GM23338 (cell line): ENCODE measurements at regions not wholly inside any gene's neighbourhood (a gene's known extent, or its start where the extent isn't known, plus 50 kb on each side); places are given as distances from the start of the nearest gene placed in this dataset.

ENCODE experiments used
- ATAC-seq: fragments of 200-7000 bp; cut with Tn5 transposase; 3 replicates; pipeline ENCODE4 v1.9.1; 2020
- DNase-seq: peaks from one replicate; pipeline ENCODE4 v3.0.0-alpha.2; 2015; ENCODE audit warnings: low spot score
- H2AFZ ChIP-seq: fragments of 200-600 bp; sonication (generic); 2 replicates; pipeline ENCODE4 v1.8.0; 2016; ENCODE audit warnings: antibody characterized with exemption, mild to moderate bottlenecking, moderate library complexity
- H3F3A ChIP-seq: fragments of 200-600 bp; sonication (generic); replicated peaks from 2 replicates; pipeline ENCODE4 v1.8.0; 2017; ENCODE audit warnings: antibody characterized with exemption, mixed run types, low read depth
- H3K27ac ChIP-seq: fragments of 200-600 bp; sonication (generic); 2 replicates; pipeline ENCODE4 v1.6.1; 2016; ENCODE audit warnings: low read depth
- H3K27me3 ChIP-seq: fragments of 200-600 bp; sonication (generic); 2 replicates; pipeline ENCODE4 v1.8.0; 2016; ENCODE audit warnings: mild to moderate bottlenecking, mixed run types, moderate library complexity; ENCODE audit not compliant: insufficient read depth
- H3K36me3 ChIP-seq: fragments of 200-600 bp; sonication (generic); 2 replicates; pipeline ENCODE4 v1.8.0; 2016; ENCODE audit warnings: mild to moderate bottlenecking; ENCODE audit not compliant: insufficient read depth
- H3K4me1 ChIP-seq: fragments of 200-600 bp; sonication (generic); 2 replicates; pipeline ENCODE4 v1.8.0; 2016; ENCODE audit warnings: mild to moderate bottlenecking, moderate library complexity; ENCODE audit not compliant: insufficient read depth
- H3K4me2 ChIP-seq: fragments of 200-600 bp; sonication (generic); 2 replicates; pipeline ENCODE4 v1.7.1; 2017; ENCODE audit warnings: mixed run types
- H3K4me3 ChIP-seq: fragments of 200-600 bp; sonication (generic); 2 replicates; pipeline ENCODE4 v1.6.1; 2016; ENCODE audit warnings: mixed run types
- H3K79me2 ChIP-seq: fragments of 200-600 bp; sonication (generic); replicated peaks from 2 replicates; pipeline ENCODE4 v1.8.0; 2017; ENCODE audit warnings: mild to moderate bottlenecking; ENCODE audit not compliant: insufficient read depth
- H3K9me2 ChIP-seq: fragments of 200-600 bp; sonication (generic); 2 replicates; pipeline ENCODE4 v1.8.0; 2017; ENCODE audit not compliant: insufficient read depth
- H4K20me1 ChIP-seq: fragments of 200-600 bp; sonication (generic); replicated peaks from 2 replicates; pipeline ENCODE4 v1.8.0; 2017; ENCODE audit warnings: mild to moderate bottlenecking; ENCODE audit not compliant: insufficient read depth
- H3K27ac Mint-ChIP-seq: 2 replicates; pipeline ENCODE4 v1.8.0; 2020; ENCODE audit warnings: inconsistent platforms, mild to moderate bottlenecking, moderate library complexity, mixed read lengths
- H3K27me3 Mint-ChIP-seq: 3 replicates; pipeline ENCODE4 v1.8.0; 2022; ENCODE audit warnings: low read depth, mild to moderate bottlenecking, moderate library complexity, mixed read lengths, inconsistent platforms; ENCODE audit not compliant: insufficient read depth, poor library complexity
- H3K36me3 Mint-ChIP-seq: 3 replicates; pipeline ENCODE4 v1.8.0; 2021; ENCODE audit warnings: low read depth, mild to moderate bottlenecking, inconsistent platforms, moderate library complexity, mixed read lengths
- H3K4me1 Mint-ChIP-seq: 3 replicates; pipeline ENCODE4 v1.8.0; 2020; ENCODE audit warnings: mild to moderate bottlenecking, inconsistent platforms, mixed read lengths
- H3K4me3 Mint-ChIP-seq: 3 replicates; pipeline ENCODE4 v1.8.0; 2021; ENCODE audit warnings: moderate library complexity, mild to moderate bottlenecking, inconsistent platforms, mixed read lengths
- H3K9me3 Mint-ChIP-seq: 3 replicates; pipeline ENCODE4 v1.8.0; 2020; ENCODE audit warnings: moderate library complexity, mild to moderate bottlenecking, inconsistent platforms, mixed read lengths
- CREB1 ChIP-seq: fragments of 250-450 bp; sonication (Bioruptor Pico); IDR thresholded peaks from 2 replicates; pipeline ENCODE4 v1.5.0; 2020; ENCODE audit warnings: low read depth, mild to moderate bottlenecking, moderate library complexity
- EZH2 ChIP-seq: fragments of 200-600 bp; sonication (generic); IDR thresholded peaks from one replicate; pipeline ENCODE4 v1.8.0; 2017; ENCODE audit warnings: antibody characterized with exemption, mild to moderate bottlenecking, low read depth; ENCODE audit not compliant: unreplicated experiment
- EZH2phosphoT487 ChIP-seq: fragments of 200-600 bp; sonication (generic); IDR thresholded peaks from one replicate; pipeline ENCODE4 v1.8.1; 2018; ENCODE audit warnings: antibody characterized with exemption; ENCODE audit not compliant: unreplicated experiment
- JUNB ChIP-seq: IDR thresholded peaks from one replicate; pipeline ENCODE4 v1.6.1; 2016; ENCODE audit warnings: antibody characterized with exemption; ENCODE audit not compliant: unreplicated experiment
- NANOG ChIP-seq: IDR thresholded peaks from 2 replicates; pipeline ENCODE4 v1.6.1; 2016; ENCODE audit warnings: antibody characterized with exemption, borderline replicate concordance
- POLR2AphosphoS5 ChIP-seq: IDR thresholded peaks from 2 replicates; pipeline ENCODE4 v1.6.1; 2016; ENCODE audit warnings: antibody characterized with exemption, low read depth
- STAT1 ChIP-seq: IDR thresholded peaks from one replicate; pipeline ENCODE4 v1.6.1; 2016; ENCODE audit warnings: antibody characterized with exemption; ENCODE audit not compliant: unreplicated experiment
- ZNF114 ChIP-seq: fragments of 250-450 bp; sonication (Bioruptor Pico); IDR thresholded peaks from 2 replicates; pipeline ENCODE4 v1.5.0; 2020; ENCODE audit warnings: mild to moderate bottlenecking, moderate library complexity
- ZNF331 ChIP-seq: fragments of 250-450 bp; sonication (Bioruptor Pico); IDR thresholded peaks from 2 replicates; pipeline ENCODE4 v1.5.0; 2020; ENCODE audit warnings: low read depth, mild to moderate bottlenecking, moderate library complexity
- TF ChIP-seq, protein P1 (sequence below): fragments of 250-450 bp; sonication (Bioruptor Pico); IDR thresholded peaks from 2 replicates; pipeline ENCODE4 v1.5.0; 2020; ENCODE audit warnings: mild to moderate bottlenecking, moderate library complexity
- TF ChIP-seq, protein P2 (sequence below), 2 experiments: fragments of 200-600 bp in 1 of 2; sonication (generic) in 1 of 2; conservative IDR thresholded peaks; 2 replicates each; pipeline versions ENCODE4 v1.5.1 to v1.6.1; 2016 to 2017; ENCODE audit warnings: antibody characterized with exemption in 2 of 2, low read depth in 2 of 2, mild to moderate bottlenecking in 2 of 2, moderate library complexity in 1 of 2
- TF ChIP-seq, protein P3 (sequence below): IDR thresholded peaks from one replicate; pipeline ENCODE4 v1.6.1; 2018; ENCODE audit warnings: antibody characterized with exemption; ENCODE audit not compliant: unreplicated experiment
- TF ChIP-seq, protein P4 (sequence below): IDR thresholded peaks from 2 replicates; pipeline ENCODE4 v1.6.1; 2016; ENCODE audit warnings: antibody characterized with exemption

DNA sequence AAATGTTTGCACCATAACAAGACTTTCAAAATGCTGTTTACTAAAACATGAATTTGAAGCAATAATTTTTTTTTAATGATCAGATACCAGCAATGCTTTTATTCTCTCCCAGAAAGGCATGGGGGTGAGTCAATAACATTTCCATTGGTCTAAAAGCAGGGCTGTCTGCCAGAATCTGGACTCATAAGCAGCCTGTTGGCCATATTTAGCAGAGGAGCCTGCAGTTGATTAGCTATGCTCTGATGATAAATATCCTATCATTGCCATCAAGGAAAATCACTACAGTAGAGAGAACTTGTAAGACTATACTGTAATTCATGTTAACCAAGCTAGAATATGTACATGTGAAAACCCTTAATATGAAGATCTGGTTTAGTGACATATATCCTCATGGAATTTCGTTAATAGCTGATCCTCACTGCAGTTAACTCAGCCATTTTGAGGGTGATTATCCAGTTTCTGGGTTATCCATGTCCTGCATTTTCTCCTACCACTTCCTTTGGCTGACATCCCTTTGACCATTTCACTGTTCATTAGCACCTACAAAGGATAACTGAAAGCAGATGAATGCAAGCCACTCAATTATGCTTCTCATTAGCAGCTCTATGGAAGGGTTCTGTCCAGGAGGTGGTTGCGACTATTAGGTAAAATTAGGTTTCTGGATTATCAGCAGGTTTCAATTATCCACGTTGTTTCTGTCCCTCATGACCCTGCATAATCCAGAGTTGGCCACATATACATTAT lies 72.9 kb upstream of the DIAPH2 start (continued):
- TF ChIP-seq, protein P1, sequence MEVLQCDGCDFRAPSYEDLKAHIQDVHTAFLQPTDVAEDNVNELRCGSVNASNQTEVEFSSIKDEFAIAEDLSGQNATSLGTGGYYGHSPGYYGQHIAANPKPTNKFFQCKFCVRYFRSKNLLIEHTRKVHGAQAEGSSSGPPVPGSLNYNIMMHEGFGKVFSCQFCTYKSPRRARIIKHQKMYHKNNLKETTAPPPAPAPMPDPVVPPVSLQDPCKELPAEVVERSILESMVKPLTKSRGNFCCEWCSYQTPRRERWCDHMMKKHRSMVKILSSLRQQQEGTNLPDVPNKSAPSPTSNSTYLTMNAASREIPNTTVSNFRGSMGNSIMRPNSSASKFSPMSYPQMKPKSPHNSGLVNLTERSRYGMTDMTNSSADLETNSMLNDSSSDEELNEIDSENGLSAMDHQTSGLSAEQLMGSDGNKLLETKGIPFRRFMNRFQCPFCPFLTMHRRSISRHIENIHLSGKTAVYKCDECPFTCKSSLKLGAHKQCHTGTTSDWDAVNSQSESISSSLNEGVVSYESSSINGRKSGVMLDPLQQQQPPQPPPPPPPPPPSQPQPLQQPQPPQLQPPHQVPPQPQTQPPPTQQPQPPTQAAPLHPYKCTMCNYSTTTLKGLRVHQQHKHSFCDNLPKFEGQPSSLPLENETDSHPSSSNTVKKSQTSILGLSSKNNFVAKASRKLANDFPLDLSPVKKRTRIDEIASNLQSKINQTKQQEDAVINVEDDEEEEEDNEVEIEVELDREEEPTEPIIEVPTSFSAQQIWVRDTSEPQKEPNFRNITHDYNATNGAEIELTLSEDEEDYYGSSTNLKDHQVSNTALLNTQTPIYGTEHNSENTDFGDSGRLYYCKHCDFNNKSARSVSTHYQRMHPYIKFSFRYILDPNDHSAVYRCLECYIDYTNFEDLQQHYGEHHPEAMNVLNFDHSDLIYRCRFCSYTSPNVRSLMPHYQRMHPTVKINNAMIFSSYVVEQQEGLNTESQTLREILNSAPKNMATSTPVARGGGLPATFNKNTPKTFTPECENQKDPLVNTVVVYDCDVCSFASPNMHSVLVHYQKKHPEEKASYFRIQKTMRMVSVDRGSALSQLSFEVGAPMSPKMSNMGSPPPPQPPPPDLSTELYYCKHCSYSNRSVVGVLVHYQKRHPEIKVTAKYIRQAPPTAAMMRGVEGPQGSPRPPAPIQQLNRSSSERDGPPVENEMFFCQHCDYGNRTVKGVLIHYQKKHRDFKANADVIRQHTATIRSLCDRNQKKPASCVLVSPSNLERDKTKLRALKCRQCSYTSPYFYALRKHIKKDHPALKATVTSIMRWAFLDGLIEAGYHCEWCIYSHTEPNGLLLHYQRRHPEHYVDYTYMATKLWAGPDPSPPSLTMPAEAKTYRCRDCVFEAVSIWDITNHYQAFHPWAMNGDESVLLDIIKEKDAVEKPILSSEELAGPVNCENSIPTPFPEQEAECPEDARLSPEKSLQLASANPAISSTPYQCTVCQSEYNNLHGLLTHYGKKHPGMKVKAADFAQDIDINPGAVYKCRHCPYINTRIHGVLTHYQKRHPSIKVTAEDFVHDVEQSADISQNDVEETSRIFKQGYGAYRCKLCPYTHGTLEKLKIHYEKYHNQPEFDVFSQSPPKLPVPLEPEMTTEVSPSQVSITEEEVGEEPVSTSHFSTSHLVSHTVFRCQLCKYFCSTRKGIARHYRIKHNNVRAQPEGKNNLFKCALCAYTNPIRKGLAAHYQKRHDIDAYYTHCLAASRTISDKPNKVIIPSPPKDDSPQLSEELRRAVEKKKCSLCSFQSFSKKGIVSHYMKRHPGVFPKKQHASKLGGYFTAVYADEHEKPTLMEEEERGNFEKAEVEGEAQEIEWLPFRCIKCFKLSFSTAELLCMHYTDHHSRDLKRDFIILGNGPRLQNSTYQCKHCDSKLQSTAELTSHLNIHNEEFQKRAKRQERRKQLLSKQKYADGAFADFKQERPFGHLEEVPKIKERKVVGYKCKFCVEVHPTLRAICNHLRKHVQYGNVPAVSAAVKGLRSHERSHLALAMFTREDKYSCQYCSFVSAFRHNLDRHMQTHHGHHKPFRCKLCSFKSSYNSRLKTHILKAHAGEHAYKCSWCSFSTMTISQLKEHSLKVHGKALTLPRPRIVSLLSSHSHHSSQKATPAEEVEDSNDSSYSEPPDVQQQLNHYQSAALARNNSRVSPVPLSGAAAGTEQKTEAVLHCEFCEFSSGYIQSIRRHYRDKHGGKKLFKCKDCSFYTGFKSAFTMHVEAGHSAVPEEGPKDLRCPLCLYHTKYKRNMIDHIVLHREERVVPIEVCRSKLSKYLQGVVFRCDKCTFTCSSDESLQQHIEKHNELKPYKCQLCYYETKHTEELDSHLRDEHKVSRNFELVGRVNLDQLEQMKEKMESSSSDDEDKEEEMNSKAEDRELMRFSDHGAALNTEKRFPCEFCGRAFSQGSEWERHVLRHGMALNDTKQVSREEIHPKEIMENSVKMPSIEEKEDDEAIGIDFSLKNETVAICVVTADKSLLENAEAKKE (CRISPR knock-in tag): no peak
- TF ChIP-seq CREB1 (CRISPR knock-in tag) (no peak), EZH2 (no peak), ZNF114 (CRISPR knock-in tag) (no peak)

DNA sequence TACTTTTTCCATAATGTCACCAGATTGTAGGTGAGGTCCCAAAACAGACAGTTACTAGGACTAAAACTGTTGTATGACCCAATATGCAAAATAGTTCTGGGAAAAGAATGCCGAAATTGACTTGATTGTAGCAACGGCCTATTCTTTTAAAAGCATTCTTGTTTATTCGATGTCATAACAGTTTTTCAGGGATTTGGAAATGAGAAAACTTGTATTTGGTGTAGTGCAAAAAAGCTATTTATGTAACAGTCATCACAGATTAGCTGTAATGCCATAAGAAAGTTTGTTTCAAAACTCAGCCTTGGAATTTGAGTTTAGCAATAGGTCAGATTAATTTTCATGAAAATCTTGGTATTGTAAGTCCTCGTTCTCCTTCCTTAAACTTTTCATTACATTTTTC lies 69.2 kb upstream of the DIAPH2 start:
- H3K4me3 ChIP-seq: no peak overlapping the region
- no peaks in the 10 kb centered on the region for H3K4me1 ChIP-seq
- no peak for ATAC-seq
- H3K36me3 ChIP-seq: no peaks in the 10 kb centered on the region
- no peaks in the 10 kb centered on the region for H4K20me1 ChIP-seq
- DNase-seq: no peak
- no peaks in the 10 kb centered on the region for H3K27me3 ChIP-seq
- H3K4me3 Mint-ChIP-seq: no peak overlapping the region
- H3K27me3 Mint-ChIP-seq: no peaks in the 10 kb centered on the region
- no peak overlapping the region for H3K27ac Mint-ChIP-seq
- no peaks in the 10 kb centered on the region for H3F3A ChIP-seq
- no peak overlapping the region for H2AFZ ChIP-seq
- H3K9me2 ChIP-seq: no peaks in the 10 kb centered on the region
- no peaks in the 10 kb centered on the region for H3K9me3 Mint-ChIP-seq
- H3K79me2 ChIP-seq: no peaks in the 10 kb centered on the region
- no peak overlapping the region for H3K27ac ChIP-seq
- H3K4me1 Mint-ChIP-seq: no peaks in the 10 kb centered on the region
- H3K36me3 Mint-ChIP-seq: no peaks in the 10 kb centered on the region
- no peak overlapping the region for H3K4me2 ChIP-seq
- no peak for TF ChIP-seq JUNB
- TF ChIP-seq EZH2phosphoT487: no peak
- TF ChIP-seq, protein P2, sequence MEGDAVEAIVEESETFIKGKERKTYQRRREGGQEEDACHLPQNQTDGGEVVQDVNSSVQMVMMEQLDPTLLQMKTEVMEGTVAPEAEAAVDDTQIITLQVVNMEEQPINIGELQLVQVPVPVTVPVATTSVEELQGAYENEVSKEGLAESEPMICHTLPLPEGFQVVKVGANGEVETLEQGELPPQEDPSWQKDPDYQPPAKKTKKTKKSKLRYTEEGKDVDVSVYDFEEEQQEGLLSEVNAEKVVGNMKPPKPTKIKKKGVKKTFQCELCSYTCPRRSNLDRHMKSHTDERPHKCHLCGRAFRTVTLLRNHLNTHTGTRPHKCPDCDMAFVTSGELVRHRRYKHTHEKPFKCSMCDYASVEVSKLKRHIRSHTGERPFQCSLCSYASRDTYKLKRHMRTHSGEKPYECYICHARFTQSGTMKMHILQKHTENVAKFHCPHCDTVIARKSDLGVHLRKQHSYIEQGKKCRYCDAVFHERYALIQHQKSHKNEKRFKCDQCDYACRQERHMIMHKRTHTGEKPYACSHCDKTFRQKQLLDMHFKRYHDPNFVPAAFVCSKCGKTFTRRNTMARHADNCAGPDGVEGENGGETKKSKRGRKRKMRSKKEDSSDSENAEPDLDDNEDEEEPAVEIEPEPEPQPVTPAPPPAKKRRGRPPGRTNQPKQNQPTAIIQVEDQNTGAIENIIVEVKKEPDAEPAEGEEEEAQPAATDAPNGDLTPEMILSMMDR (conservative IDR thresholded peaks at IDR 0.05; ENCODE audit: low read depth in 2 of 2): no peak
- TF ChIP-seq CREB1 (CRISPR knock-in tag): no peak
- no peak for TF ChIP-seq POLR2AphosphoS5
- no peak for TF ChIP-seq STAT1
- TF ChIP-seq, protein P3, sequence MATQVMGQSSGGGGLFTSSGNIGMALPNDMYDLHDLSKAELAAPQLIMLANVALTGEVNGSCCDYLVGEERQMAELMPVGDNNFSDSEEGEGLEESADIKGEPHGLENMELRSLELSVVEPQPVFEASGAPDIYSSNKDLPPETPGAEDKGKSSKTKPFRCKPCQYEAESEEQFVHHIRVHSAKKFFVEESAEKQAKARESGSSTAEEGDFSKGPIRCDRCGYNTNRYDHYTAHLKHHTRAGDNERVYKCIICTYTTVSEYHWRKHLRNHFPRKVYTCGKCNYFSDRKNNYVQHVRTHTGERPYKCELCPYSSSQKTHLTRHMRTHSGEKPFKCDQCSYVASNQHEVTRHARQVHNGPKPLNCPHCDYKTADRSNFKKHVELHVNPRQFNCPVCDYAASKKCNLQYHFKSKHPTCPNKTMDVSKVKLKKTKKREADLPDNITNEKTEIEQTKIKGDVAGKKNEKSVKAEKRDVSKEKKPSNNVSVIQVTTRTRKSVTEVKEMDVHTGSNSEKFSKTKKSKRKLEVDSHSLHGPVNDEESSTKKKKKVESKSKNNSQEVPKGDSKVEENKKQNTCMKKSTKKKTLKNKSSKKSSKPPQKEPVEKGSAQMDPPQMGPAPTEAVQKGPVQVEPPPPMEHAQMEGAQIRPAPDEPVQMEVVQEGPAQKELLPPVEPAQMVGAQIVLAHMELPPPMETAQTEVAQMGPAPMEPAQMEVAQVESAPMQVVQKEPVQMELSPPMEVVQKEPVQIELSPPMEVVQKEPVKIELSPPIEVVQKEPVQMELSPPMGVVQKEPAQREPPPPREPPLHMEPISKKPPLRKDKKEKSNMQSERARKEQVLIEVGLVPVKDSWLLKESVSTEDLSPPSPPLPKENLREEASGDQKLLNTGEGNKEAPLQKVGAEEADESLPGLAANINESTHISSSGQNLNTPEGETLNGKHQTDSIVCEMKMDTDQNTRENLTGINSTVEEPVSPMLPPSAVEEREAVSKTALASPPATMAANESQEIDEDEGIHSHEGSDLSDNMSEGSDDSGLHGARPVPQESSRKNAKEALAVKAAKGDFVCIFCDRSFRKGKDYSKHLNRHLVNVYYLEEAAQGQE: no peak
- no peak for TF ChIP-seq NANOG
- TF ChIP-seq, protein P4, sequence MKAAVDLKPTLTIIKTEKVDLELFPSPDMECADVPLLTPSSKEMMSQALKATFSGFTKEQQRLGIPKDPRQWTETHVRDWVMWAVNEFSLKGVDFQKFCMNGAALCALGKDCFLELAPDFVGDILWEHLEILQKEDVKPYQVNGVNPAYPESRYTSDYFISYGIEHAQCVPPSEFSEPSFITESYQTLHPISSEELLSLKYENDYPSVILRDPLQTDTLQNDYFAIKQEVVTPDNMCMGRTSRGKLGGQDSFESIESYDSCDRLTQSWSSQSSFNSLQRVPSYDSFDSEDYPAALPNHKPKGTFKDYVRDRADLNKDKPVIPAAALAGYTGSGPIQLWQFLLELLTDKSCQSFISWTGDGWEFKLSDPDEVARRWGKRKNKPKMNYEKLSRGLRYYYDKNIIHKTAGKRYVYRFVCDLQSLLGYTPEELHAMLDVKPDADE: no peak
- TF ChIP-seq ZNF331 (CRISPR knock-in tag): no peak
- TF ChIP-seq EZH2: no peak
